ENCODE measurements at regions not wholly inside any gene's neighbourhood (a gene's known extent, or its start where the extent isn't known, plus 50 kb on each side); places are given as distances from the start of the nearest gene placed in this dataset.

DNA sequence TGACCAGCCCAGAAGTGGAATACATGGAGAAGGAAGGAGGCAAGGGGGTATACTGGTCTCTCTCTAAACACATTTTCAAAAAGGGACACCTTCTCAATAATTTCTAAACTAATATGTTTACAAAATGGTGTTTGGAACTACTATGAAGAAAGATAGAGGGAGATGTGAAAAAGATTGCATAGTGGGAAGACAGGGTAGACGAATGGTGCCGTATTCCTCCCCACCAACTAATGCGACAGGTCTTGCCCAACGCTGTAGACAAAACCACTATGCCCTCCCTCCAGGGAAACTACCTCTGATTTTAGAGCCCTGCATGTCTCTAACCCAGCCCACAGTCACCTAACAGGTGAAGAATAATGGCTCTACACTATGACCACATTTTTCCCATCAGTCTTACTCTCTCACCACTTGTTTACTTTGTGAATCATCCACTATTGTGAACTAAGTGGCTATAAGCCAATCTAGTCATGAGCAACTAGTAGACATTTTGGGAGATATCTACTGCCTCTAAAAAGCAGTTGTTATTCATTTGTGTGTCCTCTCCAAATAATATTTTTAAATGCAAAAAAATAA lies 108.2 kb upstream of the UBE2E2 start:
- no peak for TF ChIP-seq POLR2A (conservative IDR thresholded peaks at IDR 0.05)
- TF ChIP-seq, protein P1, sequence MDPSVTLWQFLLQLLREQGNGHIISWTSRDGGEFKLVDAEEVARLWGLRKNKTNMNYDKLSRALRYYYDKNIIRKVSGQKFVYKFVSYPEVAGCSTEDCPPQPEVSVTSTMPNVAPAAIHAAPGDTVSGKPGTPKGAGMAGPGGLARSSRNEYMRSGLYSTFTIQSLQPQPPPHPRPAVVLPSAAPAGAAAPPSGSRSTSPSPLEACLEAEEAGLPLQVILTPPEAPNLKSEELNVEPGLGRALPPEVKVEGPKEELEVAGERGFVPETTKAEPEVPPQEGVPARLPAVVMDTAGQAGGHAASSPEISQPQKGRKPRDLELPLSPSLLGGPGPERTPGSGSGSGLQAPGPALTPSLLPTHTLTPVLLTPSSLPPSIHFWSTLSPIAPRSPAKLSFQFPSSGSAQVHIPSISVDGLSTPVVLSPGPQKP (CRISPR knock-in tag; IDR thresholded peaks at IDR 0.05), result no peak
